Esophagus squamous epithelium (tissue), 4 donors: ENCODE measurements at regions not wholly inside any gene's neighbourhood (a gene's known extent, or its start where the extent isn't known, plus 50 kb on each side); places are given as distances from the start of the nearest gene placed in this dataset.

Source experiments
- CTCF ChIP-seq, 6 experiments: fragments of 450-650 bp in 4 of 6; fragments of 200-600 bp in 2 of 6; sonication (generic) in 2 of 6; IDR thresholded peaks; one replicate each; pipeline ENCODE4 v1.5.1; 2016 to 2019; ENCODE audit warnings: antibody characterized with exemption in 6 of 6, mild to moderate bottlenecking in 4 of 6, moderate library complexity in 4 of 6
- POLR2A ChIP-seq, 4 donors: fragments of 450-650 bp; IDR thresholded peaks; one replicate each; pipeline ENCODE4 v1.6.1; 2017; ENCODE audit warnings: antibody characterized with exemption in 4 of 4, mild to moderate bottlenecking in 4 of 4, moderate library complexity in 3 of 4

- TF ChIP-seq POLR2A (IDR thresholded peaks at IDR 0.05) (no peak), CTCF (IDR thresholded peaks at IDR 0.05) (no peak)
These were observed 88.6 kb downstream of the MPP7 start for GRCh38 chr10:28214219-28214618.
